HepG2 (cell line): ENCODE measurements at regions not wholly inside any gene's neighbourhood (a gene's known extent, or its start where the extent isn't known, plus 50 kb on each side); places are given as distances from the start of the nearest gene placed in this dataset.
A peak's percentile ranks its signal among the peaks of the same experiment; 100 is the strongest.

Experiments
- CREB1 ChIP-seq, 2 experiments: fragments of 450-650 bp in 1 of 2; IDR thresholded peaks; 2 replicates each; pipeline ENCODE4 v1.6.1; 2016 to 2017; ENCODE audit warnings: control low read depth in 1 of 2, mild to moderate bottlenecking in 1 of 2, missing compliant biosample characterization in 1 of 2, missing genetic modification characterization in 1 of 2
- FOSL2 ChIP-seq: sonication (generic); formaldehyde crosslinking; IDR thresholded peaks from 2 replicates; pipeline ENCODE4 v1.4.0; 2020; ENCODE audit warnings: missing genetic modification reagents
- IRF2 ChIP-seq: IDR thresholded peaks from 2 replicates; pipeline ENCODE4 v1.6.1; 2018; ENCODE audit warnings: missing genetic modification reagents, missing compliant biosample characterization
- KLF9 ChIP-seq: IDR thresholded peaks from 2 replicates; pipeline ENCODE4 v1.6.1; 2016; ENCODE audit warnings: low read depth
- NFKB2 ChIP-seq: sonication (generic); formaldehyde crosslinking; IDR thresholded peaks from 2 replicates; pipeline ENCODE4 v1.4.0; 2020; ENCODE audit warnings: missing genetic modification reagents, borderline replicate concordance
- PHF21A ChIP-seq: sonication (generic); formaldehyde crosslinking; IDR thresholded peaks from 2 replicates; pipeline ENCODE4 v1.5.0; 2020; ENCODE audit warnings: mild to moderate bottlenecking, missing genetic modification reagents
- PPARG ChIP-seq: conservative IDR thresholded peaks from 2 replicates; pipeline ENCODE4 v1.6.1; 2016; ENCODE audit warnings: missing biosample characterization, missing genetic modification reagents
- SP2 ChIP-seq: sonication (generic); formaldehyde crosslinking; IDR thresholded peaks from 2 replicates; pipeline ENCODE4 v1.5.1; 2020; ENCODE audit warnings: mild to moderate bottlenecking, missing genetic modification reagents
- XBP1 ChIP-seq: sonication (generic); formaldehyde crosslinking; IDR thresholded peaks from 2 replicates; pipeline ENCODE4 v1.5.0; 2020; ENCODE audit warnings: missing genetic modification reagents
- ZC3H13 ChIP-seq: sonication (generic); formaldehyde crosslinking; IDR thresholded peaks from 2 replicates; pipeline ENCODE4 v1.8.1; 2023; ENCODE audit warnings: mild to moderate bottlenecking, missing genetic modification reagents, moderate library complexity
- ZNF292 ChIP-seq: sonication (generic); formaldehyde crosslinking; IDR thresholded peaks from 2 replicates; pipeline ENCODE4 v1.8.1; 2022; ENCODE audit warnings: mild to moderate bottlenecking, low read depth, missing genetic modification reagents, borderline replicate concordance
- ZNF335 ChIP-seq: sonication (generic); formaldehyde crosslinking; IDR thresholded peaks from 2 replicates; pipeline ENCODE4 v1.4.0; 2020; ENCODE audit warnings: missing genetic modification reagents
- ZNF510 ChIP-seq: sonication (generic); formaldehyde crosslinking; IDR thresholded peaks from 2 replicates; pipeline ENCODE4 v1.4.0; 2020; ENCODE audit warnings: low read depth, mild to moderate bottlenecking, missing genetic modification reagents
- ZNF788 ChIP-seq: sonication (generic); formaldehyde crosslinking; IDR thresholded peaks from 2 replicates; pipeline ENCODE4 v1.5.0; 2020; ENCODE audit warnings: mild to moderate bottlenecking, missing genetic modification reagents, borderline replicate concordance
- TF ChIP-seq, protein P1 (sequence below): fragments of 450-650 bp; IDR thresholded peaks from 2 replicates; pipeline ENCODE4 v1.6.1; 2017; ENCODE audit warnings: mild to moderate bottlenecking
- TF ChIP-seq, protein P2 (sequence below): sonication (generic); formaldehyde crosslinking; IDR thresholded peaks from 2 replicates; pipeline ENCODE4 v1.4.0; 2020; ENCODE audit warnings: missing genetic modification reagents, borderline replicate concordance
- TF ChIP-seq, protein P3 (sequence below): sonication (generic); formaldehyde crosslinking; IDR thresholded peaks from 2 replicates; pipeline ENCODE4 v1.8.1; 2023; ENCODE audit warnings: missing genetic modification reagents, mild to moderate bottlenecking, borderline replicate concordance
- TF ChIP-seq, protein P4 (sequence below): sonication (generic); formaldehyde crosslinking; IDR thresholded peaks from 2 replicates; pipeline ENCODE4 v1.5.0; 2020; ENCODE audit warnings: mild to moderate bottlenecking, missing genetic modification reagents, borderline replicate concordance

DNA sequence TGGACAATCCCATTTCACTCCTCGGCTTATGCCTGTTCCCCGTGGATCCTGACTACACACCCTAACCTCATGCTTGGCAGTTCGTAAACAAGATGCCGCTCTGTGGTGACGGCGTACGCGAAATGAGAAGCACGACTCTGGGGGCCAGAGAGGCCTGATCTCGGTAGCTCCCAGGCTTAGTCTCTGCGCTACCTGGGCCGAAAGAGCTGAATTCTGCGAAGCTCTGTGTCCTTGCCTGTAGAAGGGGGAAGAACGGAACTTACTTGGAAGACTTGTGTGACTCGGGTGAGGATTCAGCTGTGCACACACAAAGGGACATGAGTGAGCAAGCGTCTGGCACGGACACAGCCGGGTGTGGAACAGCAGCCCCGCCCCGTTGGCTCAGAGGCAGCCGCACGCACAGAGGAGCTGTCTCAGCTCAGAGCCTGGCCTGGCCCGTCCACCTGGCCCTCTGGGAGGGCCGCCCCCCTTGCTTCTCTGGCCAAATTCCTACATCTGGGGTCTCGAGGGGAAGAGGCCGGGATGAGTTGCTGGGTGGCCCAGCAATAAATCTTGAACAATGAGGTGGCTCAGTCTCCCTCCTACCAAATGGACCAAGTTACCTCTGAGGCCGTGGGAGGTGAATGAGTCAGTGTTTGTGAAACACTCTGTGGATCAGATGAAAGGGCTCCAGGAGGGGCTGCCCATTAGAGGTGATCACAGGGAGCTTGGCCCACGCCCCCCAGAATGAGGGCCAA lies 83.8 kb downstream of the PDGFA start (continued):
- TF ChIP-seq, protein P1, sequence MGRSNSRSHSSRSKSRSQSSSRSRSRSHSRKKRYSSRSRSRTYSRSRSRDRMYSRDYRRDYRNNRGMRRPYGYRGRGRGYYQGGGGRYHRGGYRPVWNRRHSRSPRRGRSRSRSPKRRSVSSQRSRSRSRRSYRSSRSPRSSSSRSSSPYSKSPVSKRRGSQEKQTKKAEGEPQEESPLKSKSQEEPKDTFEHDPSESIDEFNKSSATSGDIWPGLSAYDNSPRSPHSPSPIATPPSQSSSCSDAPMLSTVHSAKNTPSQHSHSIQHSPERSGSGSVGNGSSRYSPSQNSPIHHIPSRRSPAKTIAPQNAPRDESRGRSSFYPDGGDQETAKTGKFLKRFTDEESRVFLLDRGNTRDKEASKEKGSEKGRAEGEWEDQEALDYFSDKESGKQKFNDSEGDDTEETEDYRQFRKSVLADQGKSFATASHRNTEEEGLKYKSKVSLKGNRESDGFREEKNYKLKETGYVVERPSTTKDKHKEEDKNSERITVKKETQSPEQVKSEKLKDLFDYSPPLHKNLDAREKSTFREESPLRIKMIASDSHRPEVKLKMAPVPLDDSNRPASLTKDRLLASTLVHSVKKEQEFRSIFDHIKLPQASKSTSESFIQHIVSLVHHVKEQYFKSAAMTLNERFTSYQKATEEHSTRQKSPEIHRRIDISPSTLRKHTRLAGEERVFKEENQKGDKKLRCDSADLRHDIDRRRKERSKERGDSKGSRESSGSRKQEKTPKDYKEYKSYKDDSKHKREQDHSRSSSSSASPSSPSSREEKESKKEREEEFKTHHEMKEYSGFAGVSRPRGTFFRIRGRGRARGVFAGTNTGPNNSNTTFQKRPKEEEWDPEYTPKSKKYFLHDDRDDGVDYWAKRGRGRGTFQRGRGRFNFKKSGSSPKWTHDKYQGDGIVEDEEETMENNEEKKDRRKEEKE: no peak
- TF ChIP-seq, protein P2, sequence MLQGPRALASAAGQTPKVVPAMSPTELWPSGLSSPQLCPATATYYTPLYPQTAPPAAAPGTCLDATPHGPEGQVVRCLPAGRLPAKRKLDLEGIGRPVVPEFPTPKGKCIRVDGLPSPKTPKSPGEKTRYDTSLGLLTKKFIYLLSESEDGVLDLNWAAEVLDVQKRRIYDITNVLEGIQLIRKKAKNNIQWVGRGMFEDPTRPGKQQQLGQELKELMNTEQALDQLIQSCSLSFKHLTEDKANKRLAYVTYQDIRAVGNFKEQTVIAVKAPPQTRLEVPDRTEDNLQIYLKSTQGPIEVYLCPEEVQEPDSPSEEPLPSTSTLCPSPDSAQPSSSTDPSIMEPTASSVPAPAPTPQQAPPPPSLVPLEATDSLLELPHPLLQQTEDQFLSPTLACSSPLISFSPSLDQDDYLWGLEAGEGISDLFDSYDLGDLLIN (CRISPR knock-in tag): no peak
- TF ChIP-seq FOSL2 (CRISPR knock-in tag): peak; percentile 72
- TF ChIP-seq ZNF510 (CRISPR knock-in tag): no peak
- no peak for TF ChIP-seq ZNF788
- no peak for TF ChIP-seq PHF21A (CRISPR knock-in tag)
- 0 out of 2 replicates have a peak, but pooled peaks have one; percentile 11 for TF ChIP-seq ZC3H13
- TF ChIP-seq, protein P3, sequence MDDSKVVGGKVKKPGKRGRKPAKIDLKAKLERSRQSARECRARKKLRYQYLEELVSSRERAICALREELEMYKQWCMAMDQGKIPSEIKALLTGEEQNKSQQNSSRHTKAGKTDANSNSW: no peak
- TF ChIP-seq, protein P4, sequence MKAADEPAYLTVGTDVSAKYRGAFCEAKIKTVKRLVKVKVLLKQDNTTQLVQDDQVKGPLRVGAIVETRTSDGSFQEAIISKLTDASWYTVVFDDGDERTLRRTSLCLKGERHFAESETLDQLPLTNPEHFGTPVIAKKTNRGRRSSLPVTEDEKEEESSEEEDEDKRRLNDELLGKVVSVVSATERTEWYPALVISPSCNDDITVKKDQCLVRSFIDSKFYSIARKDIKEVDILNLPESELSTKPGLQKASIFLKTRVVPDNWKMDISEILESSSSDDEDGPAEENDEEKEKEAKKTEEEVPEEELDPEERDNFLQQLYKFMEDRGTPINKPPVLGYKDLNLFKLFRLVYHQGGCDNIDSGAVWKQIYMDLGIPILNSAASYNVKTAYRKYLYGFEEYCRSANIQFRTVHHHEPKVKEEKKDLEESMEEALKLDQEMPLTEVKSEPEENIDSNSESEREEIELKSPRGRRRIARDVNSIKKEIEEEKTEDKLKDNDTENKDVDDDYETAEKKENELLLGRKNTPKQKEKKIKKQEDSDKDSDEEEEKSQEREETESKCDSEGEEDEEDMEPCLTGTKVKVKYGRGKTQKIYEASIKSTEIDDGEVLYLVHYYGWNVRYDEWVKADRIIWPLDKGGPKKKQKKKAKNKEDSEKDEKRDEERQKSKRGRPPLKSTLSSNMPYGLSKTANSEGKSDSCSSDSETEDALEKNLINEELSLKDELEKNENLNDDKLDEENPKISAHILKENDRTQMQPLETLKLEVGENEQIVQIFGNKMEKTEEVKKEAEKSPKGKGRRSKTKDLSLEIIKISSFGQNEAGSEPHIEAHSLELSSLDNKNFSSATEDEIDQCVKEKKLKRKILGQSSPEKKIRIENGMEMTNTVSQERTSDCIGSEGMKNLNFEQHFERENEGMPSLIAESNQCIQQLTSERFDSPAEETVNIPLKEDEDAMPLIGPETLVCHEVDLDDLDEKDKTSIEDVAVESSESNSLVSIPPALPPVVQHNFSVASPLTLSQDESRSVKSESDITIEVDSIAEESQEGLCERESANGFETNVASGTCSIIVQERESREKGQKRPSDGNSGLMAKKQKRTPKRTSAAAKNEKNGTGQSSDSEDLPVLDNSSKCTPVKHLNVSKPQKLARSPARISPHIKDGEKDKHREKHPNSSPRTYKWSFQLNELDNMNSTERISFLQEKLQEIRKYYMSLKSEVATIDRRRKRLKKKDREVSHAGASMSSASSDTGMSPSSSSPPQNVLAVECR (CRISPR knock-in tag): no peak
- no peak for TF ChIP-seq ZNF292 (CRISPR knock-in tag)
- no peak for TF ChIP-seq ZNF335 (CRISPR knock-in tag)
- TF ChIP-seq SP2 (CRISPR knock-in tag): no peak
- TF ChIP-seq NFKB2: 0 out of 2 replicates have a peak, but pooled peaks have one; percentile 31
- no peak for TF ChIP-seq PPARG (CRISPR knock-in tag)
- TF ChIP-seq KLF9 (CRISPR knock-in tag): no peak
- TF ChIP-seq IRF2: no peak
- no peak for TF ChIP-seq XBP1 (CRISPR knock-in tag)
- no peak for TF ChIP-seq CREB1 (IDR thresholded peaks at IDR 0.05)
- no peak for TF ChIP-seq CREB1 (CRISPR knock-in tag; IDR thresholded peaks at IDR 0.05)
